GM12875 (cell line): ENCODE measurements at regions not wholly inside any gene's neighbourhood (a gene's known extent, or its start where the extent isn't known, plus 50 kb on each side); places are given as distances from the start of the nearest gene placed in this dataset.

Source experiments
- H3K4me3 ChIP-seq: one replicate; pipeline ENCODE4 v1.5.1; 2011; ENCODE audit warnings: low read depth, low read length, control low read depth
- CTCF ChIP-seq: IDR thresholded peaks from 2 replicates; pipeline ENCODE4 v1.5.1; 2011; ENCODE audit warnings: low read depth, mild to moderate bottlenecking, control low read depth, inconsistent platforms, low read length, moderate library complexity, borderline replicate concordance; ENCODE audit not compliant: insufficient read depth

DNA sequence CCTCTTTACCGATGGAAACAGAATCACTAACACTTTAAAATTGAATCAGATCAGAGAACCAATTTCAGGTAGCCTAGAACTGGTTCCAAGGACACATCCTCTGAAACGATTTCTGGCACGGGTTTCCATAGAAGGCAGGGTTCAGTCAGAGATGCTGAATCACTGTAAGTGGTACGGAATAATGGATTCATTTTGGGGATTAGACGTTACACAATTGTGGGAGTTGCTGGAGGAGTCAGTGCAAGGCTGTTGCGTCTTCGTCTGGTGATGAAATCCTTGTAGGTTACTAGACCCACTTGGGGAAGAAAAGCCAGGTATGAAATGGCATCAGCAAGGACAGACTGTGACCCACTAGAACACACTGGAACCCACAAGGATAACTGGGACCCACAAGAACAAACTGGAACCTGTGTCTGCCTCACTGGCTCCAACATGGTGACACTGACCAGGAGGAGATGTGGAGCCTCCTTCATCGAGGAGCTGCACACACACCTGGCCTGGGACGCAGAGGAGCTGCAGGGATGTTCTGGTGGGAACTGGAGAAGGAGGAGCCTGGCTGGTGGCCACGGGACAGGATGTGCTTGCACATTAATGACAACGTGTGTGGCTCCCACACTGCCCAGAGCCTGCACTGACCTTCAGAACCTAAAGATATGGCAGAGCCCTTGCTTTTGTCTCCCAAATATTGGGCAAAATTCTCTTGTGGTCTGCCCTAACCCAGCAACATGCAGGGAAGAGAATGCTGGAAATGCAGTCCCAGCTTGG is 105.1 kb downstream of the TRAPPC11 start:
- TF ChIP-seq CTCF, result no peak
- no peak overlapping the region for H3K4me3 ChIP-seq

DNA sequence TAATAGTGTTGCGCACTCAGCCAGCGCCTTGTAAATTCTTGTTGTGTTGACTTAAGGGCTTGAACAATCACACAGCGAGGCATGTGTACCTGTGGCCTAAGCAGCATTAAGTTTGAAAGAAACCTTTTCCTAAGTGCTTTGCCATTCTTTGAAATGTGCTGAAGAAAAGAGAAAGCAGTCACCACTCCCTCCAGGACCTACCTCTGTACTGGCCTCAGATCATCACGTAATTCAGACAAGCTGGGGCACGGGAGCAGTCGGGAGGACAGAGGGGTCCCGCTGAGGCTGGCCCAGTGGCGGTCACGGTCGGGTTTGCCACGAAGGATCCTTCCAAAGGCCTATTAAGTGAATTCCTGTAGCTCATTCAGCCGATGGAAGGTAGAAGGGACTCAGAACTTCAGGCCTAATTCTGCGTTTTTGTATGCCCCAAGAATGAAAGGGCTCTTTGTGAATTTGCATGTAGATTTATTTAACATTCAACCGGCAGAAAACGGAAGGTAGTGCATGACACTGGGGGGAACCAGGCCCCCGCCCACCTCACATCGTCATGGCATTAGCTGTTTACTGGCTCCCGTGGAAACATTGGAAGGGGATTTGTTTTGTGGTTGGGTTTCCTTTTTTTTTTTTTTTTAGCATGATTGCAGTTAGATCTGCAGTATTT is 106.3 kb downstream of the TRAPPC11 start:
- no peak for TF ChIP-seq CTCF
- no peak overlapping the region for H3K4me3 ChIP-seq

DNA sequence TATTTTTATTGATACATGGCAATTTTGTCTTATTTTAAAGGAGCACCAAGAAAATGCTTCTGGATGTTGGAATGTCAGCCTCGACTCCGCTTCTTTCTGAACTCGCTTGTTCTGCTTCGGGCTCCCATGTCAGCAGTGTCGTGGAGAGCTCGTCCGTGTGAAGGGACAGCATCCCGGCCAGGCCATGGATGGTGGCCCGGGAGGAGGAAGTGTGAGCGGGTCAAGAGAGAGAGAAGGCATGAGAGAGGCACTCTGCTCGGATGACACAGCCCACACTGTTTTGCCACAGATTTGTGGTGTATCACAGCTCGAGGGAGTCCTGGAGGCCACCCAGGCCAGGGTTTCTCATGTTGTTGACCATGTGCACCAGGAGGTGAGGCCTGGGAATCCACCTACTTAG is 107.0 kb downstream of the TRAPPC11 start:
- no peak for TF ChIP-seq CTCF
- H3K4me3 ChIP-seq, result no peak overlapping the region

DNA sequence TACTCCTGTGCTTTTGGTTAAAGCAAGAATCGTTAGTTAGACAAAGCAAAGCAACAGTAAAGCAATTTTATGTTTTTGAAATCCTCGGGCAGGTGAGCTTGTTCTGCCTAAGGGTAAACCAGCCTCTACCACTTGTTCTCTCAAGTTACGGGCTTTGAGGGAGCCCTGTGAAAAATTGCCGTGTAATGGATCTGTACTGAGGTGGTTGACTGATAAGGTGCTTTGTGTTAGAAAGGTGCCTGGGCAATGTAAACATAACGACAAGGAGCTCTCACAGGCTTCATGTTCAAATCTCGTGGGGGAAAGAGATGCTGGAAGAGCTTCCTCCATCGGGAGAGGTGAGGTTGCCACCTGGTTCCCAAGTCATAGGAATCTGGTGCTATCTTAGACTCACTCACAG is 111.8 kb downstream of the TRAPPC11 start:
- TF ChIP-seq CTCF, result no peak
- no peak overlapping the region for H3K4me3 ChIP-seq

DNA sequence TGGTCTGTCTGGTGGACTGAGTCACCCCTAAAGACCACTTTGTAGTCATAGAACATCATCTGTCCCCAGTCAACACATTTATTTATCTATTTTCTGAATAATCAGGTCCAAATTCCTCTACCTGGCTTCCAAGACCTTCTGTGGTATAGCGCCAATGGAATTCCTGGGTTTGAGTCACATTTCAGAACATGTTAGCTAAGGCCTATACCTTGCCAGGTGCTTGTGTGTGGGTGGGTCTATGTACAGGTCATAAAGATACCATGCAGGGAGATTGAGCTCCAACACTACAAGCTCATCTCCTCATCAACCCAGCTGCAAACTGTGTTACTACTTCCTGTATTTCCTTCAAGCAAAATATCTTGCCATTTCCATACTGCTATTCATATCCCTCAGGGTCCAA is 113.3 kb downstream of the TRAPPC11 start:
- H3K4me3 ChIP-seq, result no peak overlapping the region
- no peak for TF ChIP-seq CTCF

- TF ChIP-seq CTCF, result no peak
- no peak overlapping the region for H3K4me3 ChIP-seq
Observed at GRCh38 chr4:183773790-183774189, 114.7 kb downstream of the TRAPPC11 start.

DNA sequence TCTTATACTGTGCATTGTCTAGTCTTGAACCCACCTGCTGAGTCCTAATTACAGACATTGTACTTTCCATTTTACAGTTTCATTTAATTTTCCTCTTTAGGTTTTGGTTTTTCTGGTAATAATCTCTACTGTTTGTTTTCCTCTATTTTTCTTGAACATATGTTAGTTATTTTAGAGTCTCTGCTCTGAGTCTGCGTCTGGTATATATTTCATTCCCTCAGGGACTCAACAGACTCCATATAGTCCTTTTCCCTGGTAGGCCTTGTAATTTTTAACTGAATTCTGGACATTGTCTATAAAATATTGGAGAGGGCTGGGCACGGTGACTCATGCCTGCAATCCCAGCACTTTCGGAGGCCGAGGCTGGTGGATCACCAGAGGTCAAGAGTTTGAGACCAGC is 121.8 kb upstream of the STOX2 start:
- no peak overlapping the region for H3K4me3 ChIP-seq
- TF ChIP-seq CTCF, result no peak
